ENCODE measurements at regions not wholly inside any gene's neighbourhood (a gene's known extent, or its start where the extent isn't known, plus 50 kb on each side); places are given as distances from the start of the nearest gene placed in this dataset.
"Not testable (repeated sequence)": the region's sequence is repeated elsewhere in the genome, so short reads cannot be mapped to it uniquely, and the experiment has no call there.

GRCh38 chr17:49900801-49901200 lies 52.9 kb upstream of the TAC4 start:
- not testable (repeated sequence) for H3K4me3 ChIP-seq (replicated peaks; ENCODE audit: insufficient read depth, low read length); H3K27ac ChIP-seq (replicated peaks); DNase-seq (ENCODE audit: low read depth in 1 of 2, low spot score in 1 of 2)
- peaks cover 64% of the 10 kb centered on the region for H3K27me3 ChIP-seq (ENCODE audit: insufficient read depth, poor library complexity, severe bottlenecking)

DNA sequence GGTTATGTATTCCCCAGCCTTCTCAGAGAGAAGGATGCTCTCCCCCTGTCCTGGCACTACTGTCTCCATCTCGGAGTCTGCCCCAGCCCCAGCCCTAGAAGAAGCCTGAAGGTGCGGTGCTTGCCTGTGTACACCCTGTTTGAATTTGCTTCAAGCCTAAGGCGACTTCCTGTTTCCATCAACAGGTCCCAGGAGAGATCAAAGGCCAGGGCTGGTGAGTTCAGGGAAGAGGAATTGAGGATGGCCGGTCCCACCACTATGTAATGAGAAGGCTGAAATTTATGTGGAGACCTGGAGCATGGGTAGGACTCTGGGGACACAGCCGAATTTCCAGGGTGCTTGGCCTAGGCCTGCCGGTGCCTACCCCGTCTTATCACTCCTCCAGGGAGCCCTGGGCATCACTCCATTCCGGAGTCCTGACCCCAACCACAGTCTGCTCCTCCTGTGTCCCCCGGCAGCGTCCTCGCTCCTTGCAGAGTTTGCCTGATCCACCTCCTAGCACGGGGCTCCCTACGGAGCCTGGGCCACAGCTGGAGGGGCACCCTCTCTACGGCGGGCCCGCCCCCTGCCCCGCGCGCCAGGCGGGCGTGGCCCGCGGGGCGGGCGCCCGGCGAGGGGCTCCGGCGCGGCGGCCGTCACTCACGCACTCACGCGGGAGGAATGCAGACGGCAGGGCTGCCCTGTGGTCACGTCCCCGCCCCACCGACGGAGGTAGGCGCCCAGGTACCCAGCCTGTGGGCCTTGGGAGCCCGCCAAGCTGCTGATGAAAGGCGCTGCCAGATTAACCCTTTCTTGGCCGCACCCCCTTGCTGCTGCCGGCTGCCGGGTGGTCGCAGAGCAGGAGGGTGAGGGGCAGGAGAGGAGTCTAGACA lies 53.8 kb upstream of the TAC4 start:
- H3K27me3 ChIP-seq (ENCODE audit: insufficient read depth, poor library complexity, severe bottlenecking) = peaks cover 66% of the 10 kb centered on the region
- no peak overlapping the region for H3K27ac ChIP-seq (replicated peaks)
- no peak for DNase-seq (ENCODE audit: low read depth in 1 of 2, low spot score in 1 of 2)
- H3K4me3 ChIP-seq (replicated peaks; ENCODE audit: insufficient read depth, low read length) = no peak overlapping the region
- TF ChIP-seq, protein P1, sequence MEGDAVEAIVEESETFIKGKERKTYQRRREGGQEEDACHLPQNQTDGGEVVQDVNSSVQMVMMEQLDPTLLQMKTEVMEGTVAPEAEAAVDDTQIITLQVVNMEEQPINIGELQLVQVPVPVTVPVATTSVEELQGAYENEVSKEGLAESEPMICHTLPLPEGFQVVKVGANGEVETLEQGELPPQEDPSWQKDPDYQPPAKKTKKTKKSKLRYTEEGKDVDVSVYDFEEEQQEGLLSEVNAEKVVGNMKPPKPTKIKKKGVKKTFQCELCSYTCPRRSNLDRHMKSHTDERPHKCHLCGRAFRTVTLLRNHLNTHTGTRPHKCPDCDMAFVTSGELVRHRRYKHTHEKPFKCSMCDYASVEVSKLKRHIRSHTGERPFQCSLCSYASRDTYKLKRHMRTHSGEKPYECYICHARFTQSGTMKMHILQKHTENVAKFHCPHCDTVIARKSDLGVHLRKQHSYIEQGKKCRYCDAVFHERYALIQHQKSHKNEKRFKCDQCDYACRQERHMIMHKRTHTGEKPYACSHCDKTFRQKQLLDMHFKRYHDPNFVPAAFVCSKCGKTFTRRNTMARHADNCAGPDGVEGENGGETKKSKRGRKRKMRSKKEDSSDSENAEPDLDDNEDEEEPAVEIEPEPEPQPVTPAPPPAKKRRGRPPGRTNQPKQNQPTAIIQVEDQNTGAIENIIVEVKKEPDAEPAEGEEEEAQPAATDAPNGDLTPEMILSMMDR (IDR thresholded peaks at IDR 0.05; ENCODE audit: insufficient read depth, low read length) = no peak
- no peak for TF ChIP-seq REST (IDR thresholded peaks at IDR 0.05; ENCODE audit: insufficient replicate concordance, low read depth)
- peak; percentile 26; the same call in 1 of the 2 replicates for TF ChIP-seq SPI1 (IDR thresholded peaks at IDR 0.05; ENCODE audit: borderline replicate concordance, low read depth)

GRCh38 chr17:49903523-49903922 lies 55.7 kb upstream of the TAC4 start:
- TF ChIP-seq REST (IDR thresholded peaks at IDR 0.05; ENCODE audit: insufficient replicate concordance, low read depth) (no peak), POLR2AphosphoS5 (IDR thresholded peaks at IDR 0.05; ENCODE audit: low read depth) (no peak), SPI1 (IDR thresholded peaks at IDR 0.05; ENCODE audit: borderline replicate concordance, low read depth) (no peak)
- TF ChIP-seq, protein P1 (IDR thresholded peaks at IDR 0.05; ENCODE audit: insufficient read depth, low read length) = no peak
- Histone ChIP-seq H3K27me3 (ENCODE audit: insufficient read depth, poor library complexity, severe bottlenecking) (peaks cover 70% of the 10 kb centered on the region), H3K27ac (replicated peaks) (no peak overlapping the region), H3K4me3 (replicated peaks; ENCODE audit: insufficient read depth, low read length) (no peak overlapping the region)
- no peak for DNase-seq (ENCODE audit: low read depth in 1 of 2, low spot score in 1 of 2)

GRCh38 chr17:49904893-49905292 lies 57.0 kb upstream of the TAC4 start:
- TF ChIP-seq SPI1 (IDR thresholded peaks at IDR 0.05; ENCODE audit: borderline replicate concordance, low read depth) (no peak), POLR2AphosphoS5 (IDR thresholded peaks at IDR 0.05; ENCODE audit: low read depth) (no peak), GABPA (IDR thresholded peaks at IDR 0.05; ENCODE audit: low read depth) (no peak), REST (IDR thresholded peaks at IDR 0.05; ENCODE audit: insufficient replicate concordance, low read depth) (no peak)
- TF ChIP-seq, protein P1 (IDR thresholded peaks at IDR 0.05; ENCODE audit: insufficient read depth, low read length) = no peak
- Histone ChIP-seq H3K27me3 (ENCODE audit: insufficient read depth, poor library complexity, severe bottlenecking) (peaks cover 77% of the 10 kb centered on the region), H3K4me3 (replicated peaks; ENCODE audit: insufficient read depth, low read length) (no peak overlapping the region), H3K27ac (replicated peaks) (no peak overlapping the region)
- DNase-seq (ENCODE audit: low read depth in 1 of 2, low spot score in 1 of 2) = no peak
